Hematopoietic multipotent progenitor cell (in vitro differentiated cells): ENCODE measurements at regions not wholly inside any gene's neighbourhood (a gene's known extent, or its start where the extent isn't known, plus 50 kb on each side); places are given as distances from the start of the nearest gene placed in this dataset.
"Not testable (repeated sequence)": the region's sequence is repeated elsewhere in the genome, so short reads cannot be mapped to it uniquely, and the experiment has no call there.

Source experiments
- DNase-seq, 3 donors: peaks; one replicate each; pipeline ENCODE4 v3.0.0-alpha.2; 2011 to 2015; ENCODE audit warnings: low read depth in 2 of 3, low spot score in 2 of 3

- DNase-seq = no peak
Measured at GRCh38 chr3:25844891-25845290, 55.0 kb downstream of the OXSM start.

DNA sequence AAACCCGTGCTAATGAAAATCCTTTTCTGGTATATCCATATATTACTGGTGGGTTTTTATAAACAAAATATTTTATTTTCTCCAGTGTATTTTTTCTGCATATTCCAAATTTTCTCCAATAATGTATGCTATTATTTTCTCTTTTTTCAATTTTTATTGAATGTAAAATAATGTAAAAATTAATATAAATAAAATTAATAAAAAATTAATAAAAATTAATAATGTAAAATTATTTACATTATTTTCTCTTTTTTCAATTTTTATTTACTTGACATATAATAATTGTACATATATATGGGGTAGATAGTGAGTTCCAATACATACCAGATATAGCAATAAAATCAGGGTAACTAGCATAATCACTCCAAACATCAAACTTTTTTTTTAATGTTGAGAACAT is 56.4 kb downstream of the OXSM start:
- DNase-seq = no peak

- no peak for DNase-seq
Measured at GRCh38 chr3:25849091-25849490, 59.2 kb downstream of the OXSM start.

DNA sequence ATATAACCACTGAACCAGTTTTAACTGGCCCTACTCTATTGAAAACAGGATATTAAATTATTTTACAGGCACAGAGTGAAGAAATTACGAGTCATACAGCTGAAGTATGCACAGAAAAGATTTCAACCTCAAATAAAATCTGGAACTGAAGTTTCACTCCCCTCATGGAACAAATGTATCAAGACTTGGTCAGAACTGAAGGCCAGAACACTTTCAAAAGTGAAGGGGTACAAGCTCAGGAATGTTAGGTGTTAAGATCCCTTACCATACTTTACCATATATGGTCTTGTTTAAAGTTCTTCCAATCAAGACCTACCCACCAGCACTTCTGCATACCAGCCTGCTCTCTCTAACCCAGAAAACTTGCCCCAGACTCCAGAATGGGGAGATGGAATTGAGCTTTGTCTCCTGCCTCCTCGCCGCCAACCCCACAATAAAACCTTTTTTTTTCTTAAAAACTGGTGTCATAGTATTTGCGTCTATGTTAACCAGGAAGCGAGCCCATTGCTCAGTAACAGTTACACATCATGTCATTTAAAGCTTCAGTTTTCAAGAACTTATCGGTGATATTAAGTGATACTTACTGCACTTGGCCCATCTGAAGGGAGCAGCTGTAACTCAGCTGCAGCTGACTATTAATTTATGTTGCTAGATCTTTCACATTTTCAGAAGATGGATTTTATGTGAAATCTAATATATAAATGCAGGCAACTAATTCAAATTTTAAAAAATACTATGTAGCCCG is 59.9 kb downstream of the OXSM start:
- no peak for DNase-seq

- not testable (repeated sequence) for DNase-seq
Measured at GRCh38 chr3:25851693-25852259, 61.9 kb downstream of the OXSM start.

DNA sequence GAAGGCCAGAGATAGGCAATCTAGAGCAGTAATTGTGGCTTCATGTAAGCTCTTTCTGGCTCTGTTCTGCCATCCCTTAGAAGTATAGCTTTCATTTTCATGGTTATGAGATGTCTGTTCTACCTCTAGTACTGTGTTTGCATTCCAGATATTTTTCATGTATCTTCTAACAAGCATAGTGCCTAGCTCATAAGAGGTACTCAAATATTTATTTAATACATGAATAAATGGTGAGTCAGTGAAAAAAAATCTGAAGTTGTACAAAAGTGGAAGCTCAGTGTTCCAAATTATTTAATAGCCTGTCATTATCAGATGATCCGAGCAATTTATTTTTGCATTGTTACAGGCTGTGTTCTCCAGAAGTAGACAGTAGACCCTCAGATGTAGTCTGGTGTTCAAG is 64.3 kb downstream of the OXSM start:
- no peak for DNase-seq

GRCh38 chr3:25854635-25855034 is 64.7 kb downstream of the OXSM start:
- DNase-seq = no peak

DNA sequence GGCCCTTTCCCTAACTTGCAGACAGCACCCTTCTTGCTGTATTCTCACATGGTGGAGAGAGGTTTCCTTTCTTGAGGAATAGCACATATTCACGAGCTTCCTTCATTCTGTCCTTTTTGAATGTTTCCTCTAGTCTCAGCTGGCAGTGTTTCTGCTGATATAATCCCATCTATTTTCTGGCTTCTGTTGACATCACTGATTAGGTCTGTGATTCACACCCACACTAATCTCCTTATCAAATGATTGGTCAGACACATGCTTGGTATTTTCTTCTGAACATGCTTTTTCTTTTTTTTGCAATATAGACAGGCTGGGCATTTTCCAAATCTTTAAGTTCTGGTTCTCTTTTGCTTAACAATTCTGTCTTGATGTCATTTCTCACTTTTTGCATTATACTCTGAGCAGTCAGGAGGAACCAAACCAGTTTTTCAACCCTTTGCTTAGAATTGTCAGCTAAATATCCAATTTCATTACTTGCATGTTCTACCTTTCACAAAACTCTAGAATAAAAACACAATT is 65.4 kb downstream of the OXSM start:
- no peak for DNase-seq

DNA sequence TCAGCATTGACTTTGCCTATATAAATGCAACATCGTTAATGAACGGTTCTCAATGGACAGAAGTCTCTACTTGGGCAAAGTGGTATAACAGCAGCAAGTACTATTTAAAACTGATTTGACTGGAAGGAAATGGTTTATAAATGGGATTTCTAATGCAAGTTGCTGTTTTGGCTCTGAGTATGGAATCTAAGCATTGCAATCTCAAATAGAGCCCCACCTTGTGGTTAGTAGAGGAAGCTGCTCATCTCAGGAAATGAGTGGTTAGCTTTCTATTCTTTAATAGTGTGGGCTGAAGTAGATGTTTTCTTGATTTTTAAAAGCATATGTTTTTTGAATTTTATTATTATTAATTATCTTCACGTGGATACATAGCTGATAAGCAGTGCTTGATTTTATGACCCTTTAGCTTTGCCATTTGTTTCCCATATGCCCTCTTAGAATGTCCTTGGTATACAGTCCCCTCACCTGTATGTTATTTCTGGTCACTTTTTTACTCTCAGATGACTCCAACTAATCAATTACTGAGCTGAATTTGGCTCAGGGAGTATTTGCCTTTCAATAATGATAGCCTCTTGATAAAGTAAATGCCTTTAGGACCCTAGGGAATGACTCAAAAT is 67.1 kb downstream of the OXSM start:
- DNase-seq = peak; percentile 16 to 59 (median 28)

- DNase-seq = no peak
Measured at GRCh38 chr3:25861566-25861965, 71.7 kb downstream of the OXSM start.

GRCh38 chr3:25863011-25863415 is 73.1 kb downstream of the OXSM start:
- no peak for DNase-seq

- peak in 1 of 3 donors; percentile 3 for DNase-seq
Measured at GRCh38 chr3:25863416-25863959, 73.6 kb downstream of the OXSM start.

- no peak for DNase-seq
Measured at GRCh38 chr3:25870452-25870851, 80.6 kb downstream of the OXSM start.

GRCh38 chr3:25872200-25872877 is 82.4 kb downstream of the OXSM start:
- DNase-seq = no peak

GRCh38 chr3:25883492-25883891 is 93.6 kb downstream of the OXSM start:
- no peak for DNase-seq

DNA sequence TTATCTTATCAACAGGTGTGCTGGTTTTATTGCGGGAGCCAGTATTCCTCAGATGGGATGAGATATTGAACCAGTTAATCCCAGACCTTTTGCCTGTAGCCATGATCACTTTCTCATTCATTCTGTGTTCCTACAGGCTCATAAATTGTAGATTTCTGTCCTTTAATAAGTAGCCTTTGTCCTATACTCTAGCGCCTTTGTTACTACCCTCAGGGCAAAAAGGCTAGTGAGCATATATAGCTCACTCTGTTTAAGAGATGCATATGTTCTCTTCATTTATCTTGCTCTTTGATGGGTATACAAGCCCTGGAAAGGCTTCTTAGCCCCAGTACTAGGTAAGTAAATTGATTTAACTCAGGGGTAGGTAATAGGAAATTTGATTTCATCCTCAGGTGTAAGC is 95.1 kb downstream of the OXSM start:
- no peak for DNase-seq

- no peak for DNase-seq
Measured at GRCh38 chr3:25885544-25885943, 95.7 kb downstream of the OXSM start.

DNA sequence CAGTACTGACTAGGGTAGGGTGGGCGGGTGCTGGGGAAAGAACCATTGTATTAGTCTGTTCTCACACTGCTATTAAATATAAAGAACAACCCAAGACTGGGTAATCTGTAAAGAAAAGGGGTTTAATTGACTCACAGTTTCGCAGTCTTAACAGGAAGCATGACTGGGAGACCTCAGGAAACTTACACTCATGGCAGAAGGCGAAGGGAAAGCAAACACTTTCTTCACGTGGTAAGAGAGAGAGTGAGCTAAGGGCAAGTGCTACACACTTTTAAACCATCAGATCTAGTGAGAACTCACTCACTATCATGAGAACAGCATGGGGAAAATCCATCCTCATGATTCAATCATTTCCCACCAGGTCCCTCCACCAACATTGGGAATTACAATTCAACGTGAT is 98.0 kb downstream of the OXSM start:
- no peak for DNase-seq

- no peak for DNase-seq
Measured at GRCh38 chr3:25888892-25889524, 99.1 kb downstream of the OXSM start.

GRCh38 chr3:25889525-25889917 is 99.6 kb downstream of the OXSM start:
- DNase-seq = no peak

- no peak for DNase-seq
Measured at GRCh38 chr3:25894101-25894500, 104.2 kb downstream of the OXSM start.
